GM23338 (cell line): ENCODE measurements at regions not wholly inside any gene's neighbourhood (a gene's known extent, or its start where the extent isn't known, plus 50 kb on each side); places are given as distances from the start of the nearest gene placed in this dataset.

Experiments
- ATAC-seq: fragments of 200-7000 bp; cut with Tn5 transposase; 3 replicates; pipeline ENCODE4 v1.9.1; 2020
- DNase-seq: peaks from one replicate; pipeline ENCODE4 v3.0.0-alpha.2; 2015; ENCODE audit warnings: low spot score
- H2AFZ ChIP-seq: fragments of 200-600 bp; sonication (generic); 2 replicates; pipeline ENCODE4 v1.8.0; 2016; ENCODE audit warnings: antibody characterized with exemption, mild to moderate bottlenecking, moderate library complexity
- H3F3A ChIP-seq: fragments of 200-600 bp; sonication (generic); replicated peaks from 2 replicates; pipeline ENCODE4 v1.8.0; 2017; ENCODE audit warnings: antibody characterized with exemption, mixed run types, low read depth
- H3K27ac ChIP-seq: fragments of 200-600 bp; sonication (generic); 2 replicates; pipeline ENCODE4 v1.6.1; 2016; ENCODE audit warnings: low read depth
- H3K27me3 ChIP-seq: fragments of 200-600 bp; sonication (generic); 2 replicates; pipeline ENCODE4 v1.8.0; 2016; ENCODE audit warnings: mild to moderate bottlenecking, mixed run types, moderate library complexity; ENCODE audit not compliant: insufficient read depth
- H3K36me3 ChIP-seq: fragments of 200-600 bp; sonication (generic); 2 replicates; pipeline ENCODE4 v1.8.0; 2016; ENCODE audit warnings: mild to moderate bottlenecking; ENCODE audit not compliant: insufficient read depth
- H3K4me1 ChIP-seq: fragments of 200-600 bp; sonication (generic); 2 replicates; pipeline ENCODE4 v1.8.0; 2016; ENCODE audit warnings: mild to moderate bottlenecking, moderate library complexity; ENCODE audit not compliant: insufficient read depth
- H3K4me2 ChIP-seq: fragments of 200-600 bp; sonication (generic); 2 replicates; pipeline ENCODE4 v1.7.1; 2017; ENCODE audit warnings: mixed run types
- H3K4me3 ChIP-seq: fragments of 200-600 bp; sonication (generic); 2 replicates; pipeline ENCODE4 v1.6.1; 2016; ENCODE audit warnings: mixed run types
- H3K79me2 ChIP-seq: fragments of 200-600 bp; sonication (generic); replicated peaks from 2 replicates; pipeline ENCODE4 v1.8.0; 2017; ENCODE audit warnings: mild to moderate bottlenecking; ENCODE audit not compliant: insufficient read depth
- H3K9me2 ChIP-seq: fragments of 200-600 bp; sonication (generic); 2 replicates; pipeline ENCODE4 v1.8.0; 2017; ENCODE audit not compliant: insufficient read depth
- H4K20me1 ChIP-seq: fragments of 200-600 bp; sonication (generic); replicated peaks from 2 replicates; pipeline ENCODE4 v1.8.0; 2017; ENCODE audit warnings: mild to moderate bottlenecking; ENCODE audit not compliant: insufficient read depth
- H3K27ac Mint-ChIP-seq: 2 replicates; pipeline ENCODE4 v1.8.0; 2020; ENCODE audit warnings: inconsistent platforms, mild to moderate bottlenecking, moderate library complexity, mixed read lengths
- H3K27me3 Mint-ChIP-seq: 3 replicates; pipeline ENCODE4 v1.8.0; 2022; ENCODE audit warnings: low read depth, mild to moderate bottlenecking, moderate library complexity, mixed read lengths, inconsistent platforms; ENCODE audit not compliant: insufficient read depth, poor library complexity
- H3K36me3 Mint-ChIP-seq: 3 replicates; pipeline ENCODE4 v1.8.0; 2021; ENCODE audit warnings: low read depth, mild to moderate bottlenecking, inconsistent platforms, moderate library complexity, mixed read lengths
- H3K4me1 Mint-ChIP-seq: 3 replicates; pipeline ENCODE4 v1.8.0; 2020; ENCODE audit warnings: mild to moderate bottlenecking, inconsistent platforms, mixed read lengths
- H3K4me3 Mint-ChIP-seq: 3 replicates; pipeline ENCODE4 v1.8.0; 2021; ENCODE audit warnings: moderate library complexity, mild to moderate bottlenecking, inconsistent platforms, mixed read lengths
- H3K9me3 Mint-ChIP-seq: 3 replicates; pipeline ENCODE4 v1.8.0; 2020; ENCODE audit warnings: moderate library complexity, mild to moderate bottlenecking, inconsistent platforms, mixed read lengths
- CREB1 ChIP-seq: fragments of 250-450 bp; sonication (Bioruptor Pico); IDR thresholded peaks from 2 replicates; pipeline ENCODE4 v1.5.0; 2020; ENCODE audit warnings: low read depth, mild to moderate bottlenecking, moderate library complexity
- CTCF ChIP-seq, 2 experiments: fragments of 200-600 bp in 1 of 2; sonication (generic) in 1 of 2; conservative IDR thresholded peaks; 2 replicates each; pipeline versions ENCODE4 v1.5.1 to v1.6.1; 2016 to 2017; ENCODE audit warnings: antibody characterized with exemption in 2 of 2, low read depth in 2 of 2, mild to moderate bottlenecking in 2 of 2, moderate library complexity in 1 of 2
- ETS1 ChIP-seq: IDR thresholded peaks from 2 replicates; pipeline ENCODE4 v1.6.1; 2016; ENCODE audit warnings: antibody characterized with exemption
- EZH2 ChIP-seq: fragments of 200-600 bp; sonication (generic); IDR thresholded peaks from one replicate; pipeline ENCODE4 v1.8.0; 2017; ENCODE audit warnings: antibody characterized with exemption, mild to moderate bottlenecking, low read depth; ENCODE audit not compliant: unreplicated experiment
- EZH2phosphoT487 ChIP-seq: fragments of 200-600 bp; sonication (generic); IDR thresholded peaks from one replicate; pipeline ENCODE4 v1.8.1; 2018; ENCODE audit warnings: antibody characterized with exemption; ENCODE audit not compliant: unreplicated experiment
- NANOG ChIP-seq: IDR thresholded peaks from 2 replicates; pipeline ENCODE4 v1.6.1; 2016; ENCODE audit warnings: antibody characterized with exemption, borderline replicate concordance
- POLR2AphosphoS5 ChIP-seq: IDR thresholded peaks from 2 replicates; pipeline ENCODE4 v1.6.1; 2016; ENCODE audit warnings: antibody characterized with exemption, low read depth
- REST ChIP-seq: IDR thresholded peaks from one replicate; pipeline ENCODE4 v1.6.1; 2018; ENCODE audit warnings: antibody characterized with exemption; ENCODE audit not compliant: unreplicated experiment
- STAT1 ChIP-seq: IDR thresholded peaks from one replicate; pipeline ENCODE4 v1.6.1; 2016; ENCODE audit warnings: antibody characterized with exemption; ENCODE audit not compliant: unreplicated experiment
- ZNF114 ChIP-seq: fragments of 250-450 bp; sonication (Bioruptor Pico); IDR thresholded peaks from 2 replicates; pipeline ENCODE4 v1.5.0; 2020; ENCODE audit warnings: mild to moderate bottlenecking, moderate library complexity
- ZNF331 ChIP-seq: fragments of 250-450 bp; sonication (Bioruptor Pico); IDR thresholded peaks from 2 replicates; pipeline ENCODE4 v1.5.0; 2020; ENCODE audit warnings: low read depth, mild to moderate bottlenecking, moderate library complexity
- ZNF462 ChIP-seq: fragments of 250-450 bp; sonication (Bioruptor Pico); IDR thresholded peaks from 2 replicates; pipeline ENCODE4 v1.5.0; 2020; ENCODE audit warnings: mild to moderate bottlenecking, moderate library complexity

- TF ChIP-seq CTCF (conservative IDR thresholded peaks at IDR 0.05; ENCODE audit: low read depth in 2 of 2): no peak
- TF ChIP-seq ETS1: no peak
- no peak for TF ChIP-seq STAT1
- no peak for TF ChIP-seq REST
- no peak for TF ChIP-seq ZNF114 (CRISPR knock-in tag)
- TF ChIP-seq EZH2phosphoT487: no peak
- TF ChIP-seq CREB1 (CRISPR knock-in tag): no peak
- no peak for TF ChIP-seq POLR2AphosphoS5
- TF ChIP-seq ZNF331: no peak
These were observed 219.0 kb upstream of the ZMIZ1 start (continued) for GRCh38 chr10:78849731-78850130.

GRCh38 chr10:78850644-78851435 is 217.9 kb upstream of the ZMIZ1 start:
- H3K4me1 Mint-ChIP-seq: peaks cover 15% of the 10 kb centered on the region
- Histone ChIP-seq H4K20me1 (no peaks in the 10 kb centered on the region), H3K9me2 (no peaks in the 10 kb centered on the region), H3K27me3 (no peaks in the 10 kb centered on the region), H3F3A (no peaks in the 10 kb centered on the region), H3K27ac (no peak overlapping the region), H3K4me1 (no peaks in the 10 kb centered on the region), H3K36me3 (no peaks in the 10 kb centered on the region), H3K4me2 (no peak overlapping the region), H3K79me2 (no peaks in the 10 kb centered on the region), H2AFZ (no peak overlapping the region), H3K4me3 (no peak overlapping the region)
- H3K4me3 Mint-ChIP-seq: no peak overlapping the region
- no peak for DNase-seq
- ATAC-seq: no peak
- no peak overlapping the region for H3K27ac Mint-ChIP-seq
- no peaks in the 10 kb centered on the region for H3K36me3 Mint-ChIP-seq
- H3K27me3 Mint-ChIP-seq: peaks cover 7% of the 10 kb centered on the region
- no peaks in the 10 kb centered on the region for H3K9me3 Mint-ChIP-seq
- no peak for TF ChIP-seq EZH2
- no peak for TF ChIP-seq ZNF462
- TF ChIP-seq EZH2phosphoT487: no peak
- no peak for TF ChIP-seq ZNF114 (CRISPR knock-in tag)
- no peak for TF ChIP-seq ZNF331
- no peak for TF ChIP-seq NANOG
- TF ChIP-seq STAT1: no peak
- no peak for TF ChIP-seq CREB1 (CRISPR knock-in tag)
